ENCODE measurements at regions not wholly inside any gene's neighbourhood (a gene's known extent, or its start where the extent isn't known, plus 50 kb on each side); places are given as distances from the start of the nearest gene placed in this dataset.

DNA sequence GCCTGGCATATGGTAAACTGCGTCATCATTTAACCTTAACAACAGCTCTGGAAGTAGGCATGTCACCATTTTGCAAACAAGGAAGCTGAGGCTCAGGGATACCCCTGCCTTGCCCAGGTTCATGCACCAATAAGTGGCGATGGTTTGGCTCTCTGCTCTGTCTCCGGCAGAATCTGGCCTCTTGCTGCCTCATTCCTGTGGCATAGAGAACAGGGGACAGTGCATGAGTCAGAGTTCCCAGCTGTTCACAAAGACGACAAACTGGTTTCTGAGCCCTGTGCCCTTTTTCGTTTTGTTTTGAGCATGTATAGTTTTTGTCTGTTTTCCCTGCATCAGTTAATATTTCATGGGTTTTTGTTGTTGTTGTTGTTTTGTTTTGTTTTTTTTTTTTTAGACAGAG is 236.8 kb downstream of the OPA1 start:
- Histone ChIP-seq H3K27me3 (no peaks in the 10 kb centered on the region; a peak in 1 of 22 replicates), H3K36me3 (no peaks in the 10 kb centered on the region), H3K27ac (no peak overlapping the region), H3K9ac (no peak overlapping the region), H3K4me2 (no peak overlapping the region), H3K4me1 (peaks cover 21 to 49% (median 29%) of the 10 kb centered on the region in 10 experiments), H3K4me3 (no peak overlapping the region), H4K20me1 (no peaks in the 10 kb centered on the region; a peak in 1 of 22 replicates), H3K9me3 (replicated peaks in 1 of 11) (no peaks in the 10 kb centered on the region)
- no peak for TF ChIP-seq Cebpa-rat (IDR thresholded peaks at IDR 0.05)

DNA sequence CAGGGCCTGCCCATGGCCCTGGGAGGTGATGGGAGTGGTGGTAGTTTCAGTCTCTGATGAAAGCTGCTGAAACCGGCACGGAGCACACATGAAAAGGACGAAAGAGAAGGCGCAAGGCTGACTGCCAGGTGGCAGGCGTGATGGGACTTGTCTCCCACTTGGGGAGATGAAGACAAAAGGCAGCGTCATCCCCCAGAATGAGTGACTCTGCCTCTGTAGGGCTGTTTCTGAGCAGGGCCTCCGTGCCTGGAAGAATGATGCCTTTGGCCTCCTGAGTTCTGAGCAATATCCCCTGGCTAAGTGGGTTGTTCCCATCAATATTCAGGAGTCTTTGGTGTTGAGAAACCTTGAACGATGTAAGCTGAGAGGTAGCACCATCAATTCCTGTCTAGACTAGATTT is 237.8 kb downstream of the OPA1 start:
- no peak for TF ChIP-seq Cebpa-rat (IDR thresholded peaks at IDR 0.05)
- no peaks in the 10 kb centered on the region; a peak in 1 of 22 replicates for H4K20me1 ChIP-seq

DNA sequence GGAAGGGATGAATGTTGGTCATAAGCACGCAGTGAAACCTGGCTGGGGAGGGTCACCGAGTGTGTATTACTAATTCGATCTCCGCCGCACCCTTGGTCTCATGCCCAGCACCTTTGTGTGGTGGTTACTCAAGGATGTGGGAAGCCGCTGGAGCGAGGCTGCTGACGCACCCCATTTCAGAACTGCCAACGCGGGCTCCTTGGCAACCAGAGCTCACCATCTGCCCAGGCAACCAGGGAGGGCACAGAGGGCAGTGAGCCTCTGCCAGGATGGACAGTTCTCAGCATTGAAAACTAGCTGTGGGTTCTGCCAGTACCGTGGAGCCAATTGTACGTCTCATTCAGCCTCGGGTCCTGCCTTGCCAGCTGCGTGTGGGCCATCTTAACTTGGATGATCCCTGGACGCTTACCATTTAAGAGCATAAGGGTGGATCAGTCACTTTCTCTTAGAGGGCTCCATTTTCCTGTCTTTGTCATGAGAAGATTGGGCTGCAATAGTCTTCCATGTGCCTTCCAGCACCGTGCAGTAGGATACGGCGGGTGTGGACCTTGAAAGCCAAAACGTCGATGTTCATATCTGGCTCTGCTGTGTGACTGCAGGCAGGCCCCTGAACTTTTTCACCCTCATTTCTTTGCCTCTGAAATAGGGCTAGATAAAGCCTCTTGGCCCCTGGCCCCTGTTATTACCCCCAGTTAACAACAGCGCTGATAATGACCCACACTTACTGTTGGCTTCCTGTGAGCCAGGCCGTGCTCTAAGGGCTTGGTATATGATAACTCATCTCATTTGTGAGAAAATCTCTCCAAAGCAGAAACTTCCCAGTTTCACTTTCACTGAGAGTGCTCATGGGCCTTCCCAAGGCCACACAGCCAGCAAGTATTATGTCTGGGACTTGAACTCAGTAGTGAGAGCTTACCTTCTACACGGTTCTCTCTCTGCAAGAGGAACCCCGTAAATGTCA is 238.8 kb downstream of the OPA1 start:
- Histone ChIP-seq H4K20me1 (no peaks in the 10 kb centered on the region; a peak in 1 of 22 replicates), H3K27me3 (no peaks in the 10 kb centered on the region; a peak in 1 of 22 replicates), H3K4me2 (peak overlapping the region; percentile 27 to 77 (median 57); a peak in 20 of 22 replicates)

More for the DNA sequence above, 237.8 kb downstream of the OPA1 start:
- H3K9me3 ChIP-seq (replicated peaks in 1 of 11): no peaks in the 10 kb centered on the region
- peak overlapping the region in 7 of 11 experiments; percentile 34 to 77 (median 57); a peak in 8 of 22 replicates for H3K4me2 ChIP-seq
- no peaks in the 10 kb centered on the region for H3K36me3 ChIP-seq
- no peak overlapping the region for H3K9ac ChIP-seq
- no peak overlapping the region for H3K4me3 ChIP-seq
- H3K4me1 ChIP-seq: peaks cover 21 to 43% (median 29%) of the 10 kb centered on the region in 10 experiments
- H3K27me3 ChIP-seq: no peaks in the 10 kb centered on the region; a peak in 1 of 22 replicates
- peak overlapping the region in 1 of 11 experiments; percentile 58; a peak in 4 of 22 replicates for H3K27ac ChIP-seq

DNA sequence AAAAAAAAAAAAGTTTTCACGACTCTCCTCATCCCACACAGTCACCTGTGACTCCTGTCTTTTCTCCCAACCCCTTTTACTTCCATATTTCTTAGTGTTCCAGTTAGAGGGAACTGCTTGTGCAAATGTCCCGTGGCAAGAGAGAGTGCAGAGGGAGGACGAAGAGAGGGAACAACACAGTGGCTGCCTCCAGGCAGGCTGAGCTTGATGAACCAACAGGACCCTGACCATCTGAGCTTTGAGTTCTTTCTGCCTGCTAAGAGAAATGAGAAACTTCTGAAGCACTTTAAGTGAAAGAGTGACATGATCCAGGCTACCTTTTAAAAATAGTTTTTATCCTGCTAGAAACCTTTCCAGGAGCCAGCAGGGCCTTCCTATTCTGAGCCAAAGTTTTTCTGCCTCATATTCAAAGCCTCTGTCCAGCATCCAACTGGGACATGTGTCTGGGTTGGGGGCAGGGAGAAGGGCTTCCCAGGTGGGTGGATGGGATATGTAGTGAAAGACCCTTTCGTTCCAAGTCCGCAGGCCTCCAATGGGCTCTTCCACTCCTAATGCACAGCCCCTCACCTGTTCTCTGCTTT is 239.9 kb downstream of the OPA1 start:
- TF ChIP-seq Cebpa-rat (IDR thresholded peaks at IDR 0.05): no peak
- Histone ChIP-seq H3K4me2 (peak overlapping the region in 3 of 11 experiments; percentile 64 to 77 (median 72); a peak in 5 of 22 replicates), H3K4me3 (no peak overlapping the region)

More for the DNA sequence above, 238.8 kb downstream of the OPA1 start:
- Histone ChIP-seq H3K4me3 (no peak overlapping the region), H3K9ac (no peak overlapping the region), H3K36me3 (no peaks in the 10 kb centered on the region), H3K9me3 (replicated peaks in 1 of 11) (no peaks in the 10 kb centered on the region), H3K4me1 (peaks cover 17 to 33% (median 24%) of the 10 kb centered on the region in 10 experiments), H3K27ac (peak overlapping the region in 5 of 11 experiments; percentile 7 to 58 (median 50); a peak in 7 of 22 replicates)
- no peak for TF ChIP-seq Cebpa-rat (IDR thresholded peaks at IDR 0.05)

DNA sequence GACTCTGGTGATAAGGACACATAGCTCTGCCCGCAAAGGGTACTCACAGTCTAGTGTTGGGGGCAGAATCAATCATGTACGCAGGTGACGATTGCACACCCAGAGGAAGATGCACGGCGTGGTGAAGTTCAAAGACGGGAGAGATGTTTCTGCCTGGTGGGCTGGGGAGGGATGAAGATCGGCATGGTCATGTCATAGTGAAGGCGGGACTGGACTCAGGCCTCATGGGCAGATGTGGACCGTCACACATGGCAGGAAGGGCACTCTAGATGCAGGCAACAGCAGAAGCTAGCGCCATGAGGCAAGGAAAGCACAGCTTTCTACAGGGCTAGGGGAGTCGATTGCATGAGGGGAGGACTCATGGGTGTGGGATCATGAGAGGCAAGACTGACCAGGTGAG is 240.6 kb downstream of the OPA1 start:
- Histone ChIP-seq H3K9ac (no peak overlapping the region), H3K4me1 (peaks cover 9 to 27% (median 15%) of the 10 kb centered on the region in 10 experiments; a peak in 19 of 20 replicates), H4K20me1 (no peaks in the 10 kb centered on the region; a peak in 1 of 22 replicates), H3K9me3 (replicated peaks in 1 of 11) (no peaks in the 10 kb centered on the region), H3K27me3 (no peaks in the 10 kb centered on the region), H3K4me3 (no peak overlapping the region), H3K27ac (no peak overlapping the region), H3K36me3 (no peaks in the 10 kb centered on the region), H3K4me2 (no peak overlapping the region)
- no peak for TF ChIP-seq Cebpa-rat (IDR thresholded peaks at IDR 0.05)

More for the DNA sequence above, 239.9 kb downstream of the OPA1 start:
- Histone ChIP-seq H3K27ac (no peak overlapping the region), H3K9ac (no peak overlapping the region), H3K9me3 (replicated peaks in 1 of 11) (no peaks in the 10 kb centered on the region), H3K27me3 (no peaks in the 10 kb centered on the region), H4K20me1 (no peaks in the 10 kb centered on the region; a peak in 1 of 22 replicates), H3K36me3 (no peaks in the 10 kb centered on the region), H3K4me1 (peaks cover 9 to 27% (median 15%) of the 10 kb centered on the region in 10 experiments; a peak in 19 of 20 replicates)

DNA sequence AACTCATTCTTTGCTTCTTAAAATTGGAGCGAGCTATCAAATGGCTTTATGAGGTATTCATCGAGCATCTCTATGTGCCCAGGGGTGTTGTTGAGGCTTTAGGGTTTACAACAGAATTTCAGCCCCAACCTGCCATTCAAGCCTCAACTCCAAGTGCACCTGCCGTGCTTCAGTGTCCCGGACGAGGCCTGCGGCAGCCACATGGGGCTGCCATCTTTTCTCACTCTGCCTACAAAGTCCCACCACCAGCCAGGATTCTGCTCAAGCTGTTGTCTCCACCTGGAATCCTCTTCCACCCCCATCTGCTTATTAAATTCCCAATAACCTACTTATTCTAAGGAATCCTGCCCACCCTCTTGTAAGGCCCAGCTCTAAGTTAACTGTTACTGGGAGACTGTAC is 242.4 kb downstream of the OPA1 start:
- Histone ChIP-seq H3K9me3 (replicated peaks in 1 of 11) (no peaks in the 10 kb centered on the region), H3K36me3 (no peaks in the 10 kb centered on the region), H4K20me1 (no peaks in the 10 kb centered on the region; a peak in 1 of 22 replicates), H3K27ac (no peak overlapping the region), H3K9ac (no peak overlapping the region), H3K4me2 (no peak overlapping the region), H3K4me3 (no peak overlapping the region), H3K27me3 (no peaks in the 10 kb centered on the region), H3K4me1 (peaks cover 9 to 27% (median 15%) of the 10 kb centered on the region in 10 experiments; a peak in 19 of 20 replicates)
- no peak for TF ChIP-seq Cebpa-rat (IDR thresholded peaks at IDR 0.05)

DNA sequence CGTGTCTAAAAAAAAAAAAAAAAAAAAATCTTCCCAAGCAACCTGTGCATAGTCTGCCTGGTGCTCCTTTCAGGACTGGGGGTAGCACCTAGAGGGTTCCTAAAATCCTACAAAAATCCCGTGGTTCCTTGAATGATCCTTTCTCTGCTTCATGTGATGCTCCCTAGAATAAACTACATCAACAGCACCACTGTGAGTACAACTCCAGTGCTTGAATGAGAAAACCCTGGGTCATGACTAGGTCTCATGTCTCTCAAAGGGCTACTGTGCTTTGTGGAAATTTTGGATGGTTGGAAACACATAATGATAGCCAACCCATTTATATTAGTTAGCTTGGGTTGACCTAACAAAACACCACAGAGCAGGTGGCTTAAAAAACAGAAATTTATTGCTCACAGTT is 243.5 kb downstream of the OPA1 start:
- H3K4me3 ChIP-seq: no peak overlapping the region
- H3K27ac ChIP-seq: no peak overlapping the region
- no peak overlapping the region for H3K4me2 ChIP-seq
- peaks cover 4 to 20% (median 9%) of the 10 kb centered on the region in 10 experiments; a peak in 19 of 20 replicates for H3K4me1 ChIP-seq
- no peaks in the 10 kb centered on the region; a peak in 1 of 22 replicates for H4K20me1 ChIP-seq
- H3K27me3 ChIP-seq: no peaks in the 10 kb centered on the region
- no peaks in the 10 kb centered on the region for H3K36me3 ChIP-seq
- no peaks in the 10 kb centered on the region for H3K9me3 ChIP-seq (replicated peaks in 1 of 11)
- no peak overlapping the region for H3K9ac ChIP-seq
- no peak for TF ChIP-seq Cebpa-rat (IDR thresholded peaks at IDR 0.05)

DNA sequence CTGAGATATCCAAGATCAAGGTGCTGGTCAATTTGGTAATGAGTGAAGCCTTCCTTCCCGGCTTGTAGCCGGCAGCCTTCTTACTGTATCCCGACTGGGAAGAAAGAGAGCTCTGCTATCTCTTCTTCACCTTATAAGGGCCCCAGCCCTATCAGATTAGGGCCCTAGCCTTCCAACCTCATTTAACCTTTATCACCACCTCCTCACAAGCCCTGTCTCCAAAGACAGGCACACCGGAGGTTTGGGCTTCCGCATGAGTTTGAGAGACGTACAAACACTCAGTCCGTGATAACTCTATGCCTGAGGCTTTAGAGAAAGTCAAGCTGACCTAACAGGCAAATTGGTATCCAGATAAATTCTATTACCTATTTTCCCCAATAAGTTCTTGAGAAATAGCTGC is 243.9 kb downstream of the OPA1 start:
- H3K36me3 ChIP-seq: no peaks in the 10 kb centered on the region
- H3K9ac ChIP-seq: no peak overlapping the region
- no peak for TF ChIP-seq Cebpa-rat (IDR thresholded peaks at IDR 0.05)
- no peak overlapping the region for H3K4me3 ChIP-seq
- no peaks in the 10 kb centered on the region; a peak in 1 of 22 replicates for H4K20me1 ChIP-seq
- H3K27me3 ChIP-seq: no peaks in the 10 kb centered on the region
- H3K4me2 ChIP-seq: no peak overlapping the region
- no peak overlapping the region for H3K27ac ChIP-seq
- H3K4me1 ChIP-seq: peaks cover under 1 to 20% (median 7%) of the 10 kb centered on the region in 10 experiments; a peak in 15 of 20 replicates
- H3K9me3 ChIP-seq (replicated peaks in 1 of 11): no peaks in the 10 kb centered on the region

DNA sequence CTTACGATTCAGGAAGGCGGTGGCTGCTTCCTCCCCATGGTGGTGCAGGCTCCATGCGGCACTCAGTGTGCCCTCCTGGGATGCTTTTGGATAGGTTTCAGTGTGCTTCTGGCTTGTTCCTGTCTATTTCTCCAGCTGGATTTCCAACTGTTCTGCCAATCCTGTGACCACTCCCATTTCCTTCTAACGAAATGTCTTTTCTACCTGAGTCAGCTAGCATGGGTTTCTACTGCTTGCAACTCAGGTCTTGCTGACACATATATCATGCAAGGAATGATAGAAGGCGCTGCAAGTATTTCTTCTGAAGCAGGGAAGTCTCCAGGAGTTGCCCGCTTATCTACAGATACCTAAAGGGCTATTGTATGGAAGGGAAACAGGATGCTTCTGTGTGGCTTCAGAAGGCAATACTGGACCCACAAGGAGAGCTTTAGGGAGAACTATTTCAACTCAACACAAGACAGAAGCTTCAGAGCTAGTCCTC is 244.4 kb downstream of the OPA1 start:
- H3K27me3 ChIP-seq: no peaks in the 10 kb centered on the region
- H3K9me3 ChIP-seq (replicated peaks in 1 of 11): no peaks in the 10 kb centered on the region
- no peak for TF ChIP-seq Cebpa-rat (IDR thresholded peaks at IDR 0.05)
- no peak overlapping the region for H3K4me2 ChIP-seq
- H4K20me1 ChIP-seq: no peaks in the 10 kb centered on the region; a peak in 1 of 22 replicates
- peaks cover 0 to 20% (median 9%) of the 10 kb centered on the region in 10 experiments; a peak in 11 of 20 replicates for H3K4me1 ChIP-seq
- H3K27ac ChIP-seq: no peak overlapping the region
- no peaks in the 10 kb centered on the region for H3K36me3 ChIP-seq
- H3K4me3 ChIP-seq: no peak overlapping the region
- no peak overlapping the region for H3K9ac ChIP-seq

Data from BLaER1 treated with 17β-estradiol and CSF1 and Interleukin-3, amounts not matched to agents 10 nM and 100 nM (cell line).